Fibroblast of villous mesenchyme (primary cell): ENCODE measurements at regions not wholly inside any gene's neighbourhood (a gene's known extent, or its start where the extent isn't known, plus 50 kb on each side); places are given as distances from the start of the nearest gene placed in this dataset.

Source experiments
- DNase-seq: peaks from one replicate; pipeline ENCODE4 v3.0.0-alpha.2; 2010; ENCODE audit warnings: low read depth
- H3K4me3 ChIP-seq: 2 replicates; pipeline ENCODE4 v1.5.1; 2011; ENCODE audit warnings: low read depth, mild to moderate bottlenecking, low read length
- CTCF ChIP-seq: IDR thresholded peaks from 2 replicates; pipeline ENCODE4 v1.5.1; 2012; ENCODE audit warnings: low read depth, mild to moderate bottlenecking, low read length; ENCODE audit not compliant: insufficient read depth

GRCh38 chr19:27872370-27872769 lies 1340.6 kb downstream of the UQCRFS1 start:
- no peak overlapping the region for H3K4me3 ChIP-seq
- DNase-seq, result no peak
- TF ChIP-seq CTCF, result no peak

GRCh38 chr19:27870293-27870692 lies 1342.7 kb downstream of the UQCRFS1 start:
- no peak overlapping the region for H3K4me3 ChIP-seq
- no peak for DNase-seq
- no peak for TF ChIP-seq CTCF

- TF ChIP-seq CTCF, result no peak
- DNase-seq, result no peak
These were observed 1344.9 kb downstream of the UQCRFS1 start for GRCh38 chr19:27868007-27868406.

GRCh38 chr19:27865927-27866777 lies 1346.8 kb downstream of the UQCRFS1 start:
- no peak for DNase-seq
- no peak overlapping the region for H3K4me3 ChIP-seq
- TF ChIP-seq CTCF, result no peak

More at GRCh38 chr19:27868007-27868406, 1344.9 kb downstream of the UQCRFS1 start:
- H3K4me3 ChIP-seq, result no peak overlapping the region

GRCh38 chr19:27861411-27861975 lies 1351.5 kb downstream of the UQCRFS1 start:
- DNase-seq, result no peak

GRCh38 chr19:27860309-27860934 lies 1352.5 kb downstream of the UQCRFS1 start:
- no peak for TF ChIP-seq CTCF
- no peak for DNase-seq
- H3K4me3 ChIP-seq, result no peak overlapping the region

More at GRCh38 chr19:27861411-27861975, 1351.5 kb downstream of the UQCRFS1 start:
- TF ChIP-seq CTCF, result no peak
- no peak overlapping the region for H3K4me3 ChIP-seq
